ENCODE measurements at regions not wholly inside any gene's neighbourhood (a gene's known extent, or its start where the extent isn't known, plus 50 kb on each side); places are given as distances from the start of the nearest gene placed in this dataset.

DNA sequence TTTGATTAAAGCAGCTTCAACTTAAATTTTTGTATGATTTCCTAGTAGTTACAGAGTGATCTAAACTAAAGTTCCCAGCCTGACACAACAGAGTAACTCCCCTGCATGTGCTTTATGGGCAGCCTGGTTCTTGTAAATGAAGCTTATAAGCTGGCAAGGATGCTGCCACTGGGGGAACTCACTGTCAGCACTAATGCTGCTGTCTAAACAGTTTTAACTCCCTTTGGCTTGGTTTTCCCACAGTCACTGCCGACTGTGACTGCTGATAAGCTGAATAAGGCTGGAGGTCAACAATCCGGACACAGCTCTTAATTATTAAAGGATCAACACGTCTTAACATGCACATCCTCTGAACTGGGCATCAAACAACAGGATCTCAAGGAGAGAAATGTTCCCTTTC lies 130.1 kb downstream of the OTUD1 start:
- no peak for TF ChIP-seq CTCF (IDR thresholded peaks at IDR 0.05; ENCODE audit: borderline replicate concordance, extremely low read depth, low read length, poor library complexity, severe bottlenecking)
- no peak for TF ChIP-seq EZH2 (IDR thresholded peaks at IDR 0.05; ENCODE audit: borderline replicate concordance, low read depth, low read length, severe bottlenecking)

Data from DND-41 (cell line).